HuH-7 (cell line): ENCODE measurements at regions not wholly inside any gene's neighbourhood (a gene's known extent, or its start where the extent isn't known, plus 50 kb on each side); places are given as distances from the start of the nearest gene placed in this dataset.

Source experiments
- DNase-seq: peaks from one replicate; pipeline ENCODE4 v3.0.0; 2011; ENCODE audit warnings: low spot score

DNA sequence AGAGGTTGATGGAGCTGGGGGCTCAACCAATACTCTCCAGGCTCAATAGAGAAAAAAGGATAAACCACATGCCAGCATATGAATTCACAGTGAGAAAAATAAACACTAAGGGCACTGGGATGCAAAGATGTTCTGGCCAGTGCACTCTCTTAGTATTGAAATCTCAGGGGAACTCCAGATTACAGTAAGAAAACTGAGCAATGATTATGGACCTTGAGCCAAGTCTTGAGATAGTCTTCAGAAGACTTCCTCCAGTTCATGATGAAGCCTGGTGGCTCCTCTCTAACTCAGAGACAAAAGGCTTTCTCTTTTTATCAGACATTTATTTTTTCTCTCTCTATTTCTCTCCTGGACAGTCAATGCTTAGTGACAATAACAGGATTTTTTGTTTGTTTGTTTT lies 139.8 kb upstream of the SPEF2 start:
- DNase-seq: no peak

DNA sequence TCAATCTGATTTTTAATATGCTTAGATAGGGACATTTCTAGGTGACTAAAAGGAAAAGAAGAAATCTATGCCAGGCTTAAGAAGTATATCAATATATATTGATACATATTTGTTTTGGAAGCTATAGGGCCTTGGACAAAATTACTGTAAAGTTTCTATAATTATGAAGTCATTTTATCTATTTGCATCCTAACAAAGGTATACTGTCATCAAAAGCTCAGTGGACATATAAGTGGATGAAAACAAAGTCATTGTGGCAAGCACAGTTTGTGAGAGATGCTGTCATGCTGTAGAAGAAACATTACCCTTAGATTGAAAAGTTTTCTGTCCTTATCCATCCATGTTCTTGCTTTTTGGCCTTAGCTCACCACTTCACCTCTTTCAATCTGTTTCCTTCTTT lies 140.3 kb upstream of the SPEF2 start:
- DNase-seq: no peak

DNA sequence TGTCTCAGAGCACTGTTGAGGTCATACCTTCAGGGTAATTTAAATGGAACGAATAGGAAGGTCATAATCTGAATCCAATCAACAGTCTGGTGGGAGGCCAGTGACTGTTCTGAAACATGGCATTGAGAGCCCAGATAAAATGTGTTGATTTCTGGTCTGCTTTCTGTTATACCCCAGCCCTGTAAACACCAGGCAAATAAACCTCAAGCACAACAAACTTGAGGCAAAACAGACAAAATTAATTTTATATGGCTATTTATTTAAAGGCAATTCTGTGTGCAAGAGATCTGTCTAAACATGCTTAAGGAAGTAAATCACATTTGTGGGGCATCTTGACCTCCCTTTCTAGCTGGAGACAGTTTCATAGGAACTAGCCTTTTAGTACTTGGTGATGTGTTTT lies 140.9 kb upstream of the SPEF2 start:
- DNase-seq: no peak

DNA sequence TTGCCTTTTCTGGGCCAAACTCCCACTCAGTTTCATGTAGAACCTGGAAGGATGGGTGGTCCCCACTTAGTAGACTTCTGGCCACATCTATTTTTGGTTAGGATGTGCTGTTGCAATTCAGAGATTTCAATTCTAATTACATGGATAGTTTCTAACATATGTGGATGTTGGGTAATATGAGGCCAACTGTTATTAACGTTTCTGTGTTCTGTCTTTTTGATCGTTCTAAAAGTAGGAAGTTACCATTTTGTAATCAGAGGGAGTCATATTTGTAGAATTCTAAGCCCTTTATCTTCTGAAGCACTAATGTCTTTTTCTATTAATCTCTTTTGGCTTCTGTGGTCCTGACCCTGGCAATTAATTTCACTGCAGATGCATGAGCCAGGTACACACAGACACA lies 141.6 kb upstream of the SPEF2 start:
- DNase-seq: no peak

DNA sequence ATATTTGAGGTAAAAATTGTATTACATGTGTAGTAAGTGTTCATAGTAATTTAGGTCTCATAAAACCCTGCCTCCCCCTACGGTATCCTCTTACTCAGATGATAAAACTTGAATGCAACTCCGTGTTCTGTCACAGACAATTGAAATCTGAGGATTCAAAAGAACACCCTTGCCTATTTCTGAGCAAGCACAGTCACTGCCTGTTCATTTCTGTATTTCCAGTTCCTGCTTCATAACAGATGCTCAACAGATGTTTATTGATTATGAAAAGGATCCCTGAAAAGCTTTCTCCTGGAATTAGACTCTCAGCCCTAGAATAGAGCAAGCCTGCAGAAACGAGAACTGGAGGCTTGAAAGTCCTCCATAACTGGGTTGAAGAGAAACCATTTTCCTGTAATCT lies 144.1 kb upstream of the SPEF2 start:
- DNase-seq: no peak

DNA sequence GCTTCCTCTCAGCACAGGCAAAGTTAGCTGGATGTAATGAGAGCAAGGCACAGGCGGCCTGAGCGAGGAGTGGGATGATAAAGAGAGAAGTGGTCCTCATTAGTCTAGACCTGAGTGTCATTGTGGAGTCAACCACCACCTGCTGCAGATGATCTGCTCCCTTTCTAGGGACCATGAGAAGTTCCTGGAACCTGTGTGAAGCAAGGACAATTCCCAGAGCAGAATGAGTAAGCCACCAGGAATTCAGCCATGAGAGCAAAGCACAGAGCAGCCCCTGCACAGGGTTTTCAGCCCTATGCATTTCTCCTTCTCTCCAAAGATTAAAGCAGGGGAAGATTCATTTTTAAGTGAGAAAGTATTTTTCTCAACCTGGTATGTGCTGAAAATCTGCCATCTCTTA lies 146.8 kb upstream of the SPEF2 start:
- DNase-seq: no peak

DNA sequence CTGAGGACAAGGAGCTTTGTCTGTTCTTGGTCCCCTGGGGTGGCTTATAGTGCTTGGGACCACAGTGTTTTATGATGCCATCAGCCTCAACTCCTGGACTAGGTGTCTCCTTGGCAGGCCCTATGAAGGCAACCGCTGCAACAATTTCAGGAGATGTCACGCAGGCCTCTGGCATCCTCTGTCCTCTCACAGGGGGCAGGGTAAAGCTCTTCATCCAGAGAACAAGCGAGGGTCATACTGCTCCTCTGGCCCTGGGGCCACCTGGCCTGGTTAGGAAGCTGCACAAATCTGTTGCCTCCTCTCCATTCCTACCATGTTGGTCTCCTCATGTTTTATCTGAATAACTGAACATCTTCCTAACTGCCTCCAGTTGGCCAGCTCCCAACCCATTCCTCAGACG lies 148.9 kb upstream of the SPEF2 start:
- DNase-seq: no peak

DNA sequence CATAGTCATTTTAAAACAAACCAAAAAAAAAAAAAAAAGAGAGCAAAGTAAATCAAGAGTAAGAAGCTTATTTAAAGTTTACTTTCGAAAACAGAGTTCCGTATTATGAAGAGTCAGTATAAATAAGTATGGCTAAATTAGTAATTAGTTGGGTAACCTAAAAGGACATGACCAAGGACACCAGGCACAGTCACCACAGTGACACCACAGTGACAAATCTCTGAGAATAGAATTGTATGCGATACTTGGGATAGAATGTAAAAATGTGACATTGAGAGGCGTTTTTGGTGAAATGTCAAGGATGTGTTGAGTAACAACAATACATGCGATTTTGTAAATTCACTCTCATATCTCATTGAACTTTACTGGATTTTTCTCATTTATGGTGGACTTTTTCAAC lies 150.9 kb upstream of the SPEF2 start:
- no peak for DNase-seq

DNA sequence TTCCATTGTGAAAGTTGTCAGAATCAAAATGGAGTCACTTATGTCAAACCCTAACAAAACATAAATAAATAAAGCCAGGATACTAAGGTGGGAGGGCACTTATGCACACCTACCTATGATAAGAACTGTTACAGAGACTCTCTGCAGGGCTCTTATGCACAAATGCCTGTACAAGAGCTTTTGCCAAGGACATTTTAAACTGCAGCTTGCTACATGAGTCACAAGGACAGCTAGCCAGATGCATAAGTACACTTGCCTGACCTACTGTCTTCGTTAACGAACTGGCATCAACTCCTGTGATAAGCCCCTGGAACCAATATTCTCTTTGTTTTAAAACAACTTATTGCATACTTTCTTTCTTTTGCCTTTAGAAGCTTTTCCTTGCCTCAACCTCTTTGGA lies 152.9 kb upstream of the SPEF2 start:
- DNase-seq: no peak

DNA sequence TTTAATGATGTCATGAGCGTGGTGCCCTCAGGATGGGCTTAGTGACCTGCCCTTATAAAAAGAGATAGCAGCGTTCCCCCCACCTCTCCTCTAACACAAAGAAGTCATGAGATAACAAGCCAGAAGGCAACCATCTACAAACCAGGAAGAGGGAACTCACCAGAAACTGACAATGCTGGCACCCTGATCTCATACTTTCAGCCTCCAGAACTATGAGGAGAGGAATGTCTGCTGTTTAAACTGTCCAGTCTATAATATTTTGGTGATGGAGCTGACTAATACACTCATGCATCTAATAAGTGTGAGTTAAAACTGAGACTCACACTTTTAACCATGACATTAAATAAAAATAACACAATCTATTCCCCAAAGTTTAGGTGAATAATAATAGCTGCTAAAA lies 156.1 kb upstream of the SPEF2 start:
- no peak for DNase-seq

DNA sequence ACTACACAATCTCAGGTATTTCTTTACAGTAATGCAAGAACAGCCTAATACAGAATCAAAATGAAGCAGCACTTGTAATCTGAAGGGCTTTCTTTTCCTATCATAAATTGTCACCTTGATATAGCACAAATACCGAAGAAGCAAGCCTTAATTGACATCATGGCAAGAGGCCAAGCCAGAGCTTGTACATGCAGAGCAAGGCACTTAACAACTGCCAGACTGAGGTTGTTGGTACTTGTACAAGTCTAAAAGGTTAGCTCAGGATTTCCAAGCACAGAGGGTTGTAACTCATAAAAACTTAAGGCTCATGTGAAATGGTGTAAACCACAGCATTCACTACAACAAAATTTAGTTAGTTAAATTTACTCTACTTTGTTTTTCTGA lies 158.8 kb upstream of the SPEF2 start:
- no peak for DNase-seq

DNA sequence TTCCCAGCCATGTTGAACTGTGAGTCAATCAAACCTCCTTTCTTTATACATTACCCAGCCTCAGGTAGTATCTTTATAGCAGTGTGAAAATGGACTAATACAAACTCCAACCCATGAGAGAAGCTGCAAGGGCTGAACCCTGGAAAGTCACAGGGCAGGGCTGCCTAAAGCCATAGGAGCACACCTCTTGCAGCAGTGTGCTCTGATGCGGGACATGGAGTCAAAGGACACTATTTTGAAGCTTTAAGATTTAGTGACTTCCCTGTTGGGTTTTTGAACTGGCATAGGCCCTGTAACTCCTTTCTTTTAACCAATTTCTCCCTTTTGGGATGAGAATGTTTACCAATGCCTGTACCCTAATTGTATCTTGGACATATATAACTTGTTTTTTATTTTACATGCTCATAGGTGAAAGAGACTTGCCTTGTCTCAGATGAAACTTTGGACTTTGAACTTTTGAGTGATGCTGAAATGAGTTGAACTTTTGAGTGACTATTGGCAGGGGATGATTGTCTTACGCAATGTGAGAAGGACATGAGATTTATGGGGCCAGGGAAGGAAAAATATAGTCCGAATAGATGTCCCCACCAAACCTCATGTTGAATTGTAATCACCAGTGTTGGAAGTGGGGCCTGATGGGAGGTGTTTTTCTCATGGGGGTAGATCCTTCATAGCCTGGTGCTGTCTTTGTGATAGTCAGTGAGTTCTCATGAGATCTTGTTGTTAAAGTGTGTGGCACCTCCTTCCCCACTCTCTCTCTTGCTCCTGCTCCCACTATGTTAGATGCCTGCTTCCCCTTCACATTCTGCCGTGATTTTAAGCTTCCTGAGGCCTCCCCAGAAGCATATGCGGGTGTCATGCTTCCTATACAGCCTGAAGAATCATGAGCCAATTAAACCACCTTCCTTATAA lies 159.5 kb upstream of the SPEF2 start:
- no peak for DNase-seq

DNA sequence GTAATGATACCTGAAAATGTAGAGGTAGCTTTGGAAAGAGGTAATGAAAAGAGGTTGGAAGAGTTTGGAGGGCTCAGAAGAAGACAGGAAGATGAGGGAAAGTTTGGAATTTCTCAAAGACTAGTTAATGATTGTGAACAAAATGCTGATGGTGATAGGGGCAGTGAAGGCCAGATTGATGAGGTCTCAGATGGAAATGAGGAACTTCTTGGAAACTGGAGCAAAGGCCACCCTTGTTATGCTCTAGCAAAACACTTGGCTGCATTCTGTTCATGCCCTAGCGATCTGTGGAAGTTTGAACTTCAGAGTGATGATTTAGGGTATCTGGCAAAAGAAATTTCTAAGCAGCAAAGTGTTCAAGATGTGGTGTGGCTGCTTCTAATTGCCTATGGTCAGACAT lies 161.2 kb upstream of the SPEF2 start:
- no peak for DNase-seq

DNA sequence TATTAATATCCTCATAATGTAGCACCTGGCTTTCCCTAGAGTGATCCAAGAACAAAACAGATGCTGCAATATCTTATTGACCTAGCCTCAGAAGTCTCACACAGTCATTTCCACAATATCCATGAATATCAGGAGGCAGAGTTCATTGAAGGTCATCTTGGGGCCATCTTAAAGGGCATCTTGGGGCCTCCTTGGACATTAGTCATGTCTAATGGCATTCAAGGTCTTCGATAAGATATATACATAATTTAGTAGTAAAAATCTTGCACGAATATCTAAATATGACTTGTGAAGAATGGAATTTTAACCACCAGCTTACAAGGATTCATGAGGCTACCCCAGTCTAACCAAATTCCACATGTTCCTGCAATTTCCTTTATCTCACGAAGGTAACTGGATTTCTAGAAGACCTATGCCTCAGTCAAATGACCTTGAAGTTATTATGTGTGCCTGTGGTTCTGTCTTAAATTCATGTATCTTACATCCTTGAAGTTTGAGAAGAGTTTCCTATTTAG lies 163.6 kb upstream of the SPEF2 start:
- no peak for DNase-seq

DNA sequence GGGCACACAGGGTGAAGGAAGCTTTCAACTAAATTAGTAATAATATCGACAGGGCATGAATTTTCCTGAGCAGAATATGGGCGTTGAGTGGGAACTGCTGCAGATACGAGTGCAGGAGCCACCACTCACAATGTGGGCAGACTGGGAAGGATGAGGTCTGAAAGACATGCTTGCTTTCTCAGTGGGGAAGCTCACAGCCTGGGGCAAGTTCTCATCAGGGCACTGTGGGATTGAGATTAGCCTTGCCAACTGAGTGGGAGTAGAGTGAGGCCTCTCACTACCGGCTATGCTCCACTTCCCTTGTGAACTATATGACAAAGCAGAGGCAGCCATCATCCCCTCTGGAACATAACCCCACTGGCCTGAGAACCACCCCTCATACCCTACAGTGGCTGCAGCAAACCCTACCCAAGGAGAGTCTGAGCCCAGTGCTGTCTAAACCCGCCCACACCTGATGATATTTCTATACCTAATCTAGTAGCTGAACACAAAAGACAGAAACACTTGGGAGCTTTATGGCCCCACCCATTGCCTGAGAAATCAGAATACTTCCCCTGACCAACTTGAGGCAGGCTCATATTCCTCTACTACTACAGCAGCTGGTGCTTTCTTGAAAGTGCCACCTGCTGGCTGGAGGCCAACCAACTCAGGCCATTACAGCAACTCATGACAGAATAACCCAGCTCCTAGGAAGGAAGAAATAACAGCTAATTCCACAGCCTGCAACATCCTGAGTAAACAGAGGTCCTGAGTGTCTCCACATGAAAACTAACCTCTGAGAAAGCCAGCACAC lies 173.7 kb upstream of the SPEF2 start:
- no peak for DNase-seq

DNA sequence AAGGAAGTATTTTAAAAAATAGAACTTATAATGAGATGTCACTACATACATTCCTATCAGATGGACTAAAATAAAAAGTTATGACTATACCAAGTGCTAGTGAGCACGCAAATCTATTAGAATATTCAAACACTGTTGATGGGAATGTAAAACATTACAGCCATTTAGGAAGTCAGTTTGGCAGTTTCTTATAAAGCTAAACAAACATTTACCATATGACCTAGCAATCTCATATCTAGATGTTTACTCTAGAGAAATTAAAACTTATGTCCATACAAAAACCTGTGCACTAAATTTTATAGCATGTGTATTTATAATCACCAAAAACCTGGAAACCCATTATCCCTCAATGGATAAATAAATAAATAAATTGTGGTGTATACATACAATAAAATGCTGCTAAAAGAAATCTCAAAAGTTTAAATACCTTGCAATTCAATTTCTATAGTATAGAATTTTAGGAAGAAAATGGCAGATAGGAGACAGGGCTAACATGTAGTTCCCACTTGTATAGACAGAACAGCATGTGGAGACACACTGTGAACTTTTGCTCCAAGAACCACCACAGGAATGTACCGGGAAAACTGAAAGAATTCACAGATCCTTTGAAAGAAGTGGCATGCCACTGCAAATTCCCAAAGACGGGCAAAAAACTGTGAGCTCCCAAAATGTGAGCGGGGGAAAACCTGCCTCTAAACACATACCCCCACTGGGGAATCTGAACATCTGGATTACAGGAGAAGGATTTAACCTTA lies 174.6 kb upstream of the SPEF2 start:
- no peak for DNase-seq

DNA sequence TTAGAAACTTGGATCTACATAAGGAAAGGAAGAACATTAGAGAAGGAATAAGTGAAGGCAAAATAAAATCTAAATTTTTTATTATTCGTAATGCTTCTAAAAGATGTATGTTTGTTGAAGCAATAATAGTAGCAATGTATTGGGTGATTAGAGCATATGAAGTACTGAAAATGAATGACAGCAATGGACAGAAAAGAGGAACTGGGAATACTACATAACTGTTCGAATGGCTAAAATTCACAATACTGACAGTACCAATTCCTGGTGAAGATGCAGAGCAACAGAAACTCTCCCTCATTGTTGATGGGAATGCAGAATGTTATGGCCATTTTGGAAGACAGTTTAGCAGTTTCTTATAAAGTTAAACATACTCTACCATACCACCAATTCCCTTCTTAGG lies 177.3 kb upstream of the SPEF2 start:
- no peak for DNase-seq

DNA sequence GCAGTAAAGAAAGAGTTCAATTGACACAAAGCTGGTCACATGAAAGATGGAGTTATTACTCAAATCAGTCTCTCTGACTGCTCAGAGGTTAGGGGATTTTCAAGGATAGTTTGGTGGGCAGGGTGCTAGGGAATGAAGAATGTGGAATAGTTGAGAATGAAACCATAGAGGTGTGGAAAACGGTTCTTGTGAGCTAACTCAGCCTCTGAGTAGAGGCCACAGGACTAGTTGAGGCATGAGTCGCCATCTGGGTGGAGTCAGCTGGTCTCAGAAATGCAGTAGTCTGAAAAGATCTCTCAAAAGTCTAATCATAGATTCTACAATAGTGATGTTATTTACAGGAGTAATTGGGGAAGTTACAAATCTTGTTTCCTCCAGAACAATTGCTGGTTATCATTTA lies 178.9 kb upstream of the SPEF2 start:
- no peak for DNase-seq

DNA sequence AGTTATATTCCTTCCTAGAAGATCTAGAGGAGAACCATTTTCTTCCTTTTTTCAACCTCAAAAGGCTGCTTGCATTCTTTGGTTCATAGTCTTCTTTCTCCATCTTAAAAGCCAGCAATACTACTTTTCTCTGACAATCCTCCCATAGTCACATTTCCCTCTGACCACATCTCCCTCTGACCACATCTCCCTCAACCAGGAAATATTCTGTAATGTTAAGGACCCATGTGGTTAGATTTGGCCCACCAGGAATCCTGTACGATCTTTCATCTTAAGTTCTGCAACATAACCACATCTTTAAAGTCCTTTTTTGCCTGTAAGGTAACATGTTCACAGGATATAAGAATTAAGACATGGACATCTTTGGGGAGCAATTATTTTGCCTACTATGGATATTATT lies 179.4 kb upstream of the SPEF2 start:
- no peak for DNase-seq

DNA sequence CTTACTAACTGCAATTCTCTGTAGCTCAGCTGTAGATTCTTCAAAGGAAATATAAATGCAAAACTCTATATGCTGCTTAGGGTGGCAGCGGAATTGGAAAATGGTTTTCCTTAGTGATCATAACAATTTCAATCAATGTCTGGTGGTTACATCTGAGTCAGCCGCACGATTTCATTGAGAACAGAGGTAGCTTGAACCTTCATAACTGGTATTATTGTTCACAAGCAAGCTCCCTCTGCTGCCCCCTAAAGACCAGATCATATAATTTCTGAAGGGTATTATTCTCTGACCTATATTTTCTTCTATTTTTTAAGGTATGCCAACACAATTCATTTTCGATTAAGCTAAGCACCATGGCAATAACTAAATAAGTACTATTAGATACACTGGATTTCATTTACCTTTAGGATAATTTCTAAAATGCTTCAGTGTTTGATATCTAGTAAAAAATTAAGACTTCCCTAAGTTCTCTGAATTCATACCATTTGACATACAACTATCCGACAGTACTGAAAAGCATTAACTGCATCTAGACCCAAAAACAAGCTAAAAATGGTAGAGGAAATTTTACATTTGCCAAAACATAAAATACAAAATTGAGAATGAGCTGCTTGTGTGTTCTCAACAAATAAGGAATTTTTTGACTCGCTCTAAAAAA lies 181.1 kb upstream of the SPEF2 start:
- DNase-seq: peak; percentile 29

DNA sequence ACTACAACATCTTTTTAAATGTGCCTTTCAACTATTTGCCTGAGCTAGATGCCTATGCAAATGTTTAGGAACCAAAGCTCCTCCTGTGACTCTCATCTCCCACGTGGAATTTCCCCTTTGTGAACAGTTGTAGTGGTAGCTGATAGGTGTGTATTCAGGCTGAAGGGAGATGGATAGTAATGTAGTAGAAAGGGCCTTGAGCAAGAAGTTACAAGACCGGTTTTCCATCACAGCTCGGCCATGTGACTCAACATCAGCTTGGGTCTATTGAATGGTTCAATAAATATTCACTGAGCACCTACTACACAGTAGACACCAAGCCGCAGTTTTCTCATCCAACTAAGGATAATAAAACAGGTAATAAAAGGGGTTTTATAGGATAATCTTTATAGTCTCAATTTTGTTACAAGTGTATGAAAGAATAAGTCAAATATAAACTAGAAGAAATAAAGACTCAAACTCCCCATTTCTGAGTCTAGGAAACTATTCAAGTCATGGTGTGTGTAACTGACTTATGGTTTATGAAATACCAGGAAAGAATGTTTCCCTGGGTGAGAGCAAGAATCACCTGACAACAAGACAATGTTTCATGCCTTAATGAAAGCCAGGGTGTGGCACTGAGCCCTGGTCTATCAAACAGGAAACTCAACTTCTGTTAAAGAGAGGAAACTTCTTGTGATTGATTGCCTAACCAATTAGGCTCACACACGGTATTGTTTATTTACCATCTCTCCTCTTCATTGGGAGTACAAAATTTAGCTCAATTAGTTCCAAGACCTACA lies 187.1 kb upstream of the SPEF2 start:
- no peak for DNase-seq
